NCI-H2029 (cell line): ENCODE measurements at regions not wholly inside any gene's neighbourhood (a gene's known extent, or its start where the extent isn't known, plus 50 kb on each side); places are given as distances from the start of the nearest gene placed in this dataset.
A peak's percentile ranks its signal among the peaks of the same experiment; 100 is the strongest.
"Not testable (repeated sequence)": the region's sequence is repeated elsewhere in the genome, so short reads cannot be mapped to it uniquely, and the experiment has no call there.

ENCODE experiments used
- DNase-seq: peaks from one replicate; lab custom pipeline; 2025; lab: John Stamatoyannopoulos, UW

DNA sequence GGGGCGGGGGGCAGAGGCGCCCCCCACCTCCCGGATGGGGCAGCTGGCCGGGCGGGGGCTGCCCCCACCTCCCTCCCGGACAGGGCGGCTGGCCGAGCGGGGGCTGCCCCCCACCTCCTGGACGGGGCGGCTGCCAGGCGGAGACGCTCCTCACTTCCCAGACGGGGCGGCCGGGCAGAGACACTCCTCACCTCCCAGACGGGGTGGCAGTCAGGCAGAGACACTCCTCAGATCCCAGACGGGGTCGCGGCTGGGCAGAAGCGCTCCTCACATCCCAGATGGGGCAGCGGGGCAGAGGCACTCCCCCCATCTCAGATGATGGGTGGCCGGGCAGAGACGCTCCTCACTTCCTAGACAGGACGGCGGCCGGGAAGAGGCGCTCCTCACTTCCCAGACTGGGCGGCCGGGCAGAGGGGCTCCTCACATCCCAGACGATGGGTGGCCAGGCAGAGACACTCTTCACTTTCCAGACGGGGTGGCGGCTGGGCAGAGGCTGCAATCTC lies 240.1 kb downstream of the NPIPA7 start:
- not testable (repeated sequence) for DNase-seq

DNA sequence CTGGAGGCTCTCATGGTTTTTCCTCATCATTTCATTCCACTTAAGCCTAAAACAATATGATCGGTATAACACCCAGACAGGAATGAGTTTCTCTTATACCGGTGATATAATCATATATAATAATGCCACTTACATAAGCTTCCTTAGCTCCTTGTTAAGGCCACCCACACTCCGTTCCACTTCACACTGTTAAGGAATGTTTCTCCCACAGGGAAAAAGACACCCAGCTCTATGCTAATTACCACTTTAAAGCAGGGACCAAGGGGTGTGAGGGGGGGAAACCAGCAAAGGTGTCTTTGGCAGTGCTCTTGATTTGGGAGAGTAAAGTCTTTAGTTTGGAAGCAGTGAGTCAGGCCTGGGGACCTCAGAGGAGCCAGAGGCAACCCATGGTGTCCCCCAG lies 245.4 kb downstream of the NPIPA7 start:
- not testable (repeated sequence) for DNase-seq

DNA sequence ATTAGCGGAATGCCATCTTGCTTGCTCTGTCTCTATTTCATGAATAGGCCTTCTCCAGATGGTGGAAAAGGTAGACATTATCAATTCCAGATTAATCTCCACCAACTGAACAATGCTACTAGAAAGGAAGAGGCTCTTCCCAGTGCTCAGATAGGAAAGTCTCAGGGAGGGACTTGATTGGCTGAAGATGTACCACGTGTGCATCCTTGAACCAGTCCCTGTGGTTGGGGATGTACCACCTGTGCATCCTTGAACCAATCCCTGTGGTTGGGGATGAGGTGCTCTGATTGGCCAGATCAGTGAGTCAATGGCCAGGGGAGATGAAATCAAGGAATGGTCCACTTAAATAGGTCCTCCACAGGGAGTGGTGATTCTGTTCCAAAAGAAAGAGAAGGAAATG lies 246.2 kb downstream of the NPIPA7 start:
- not testable (repeated sequence) for DNase-seq

DNA sequence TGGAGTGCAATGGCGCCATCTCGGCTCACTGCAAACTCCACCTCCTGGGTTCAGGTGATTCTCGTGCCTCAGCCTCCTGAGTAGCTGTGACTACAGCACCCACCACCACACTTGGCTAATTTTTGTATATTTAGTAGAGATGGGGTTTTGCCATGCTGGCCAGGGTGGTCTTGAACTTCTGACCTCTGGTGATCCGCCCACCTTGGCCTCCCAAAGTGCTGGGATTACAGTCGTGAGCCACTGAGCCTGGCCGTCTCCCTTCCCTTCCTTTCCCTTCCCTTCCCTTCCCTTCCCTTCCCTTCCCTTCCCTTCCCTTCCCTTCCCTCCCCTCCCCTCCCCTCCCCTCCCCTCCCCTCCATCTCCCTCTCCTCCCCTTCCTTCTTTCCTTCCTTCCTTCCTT lies 248.9 kb downstream of the NPIPA7 start:
- not testable (repeated sequence) for DNase-seq

DNA sequence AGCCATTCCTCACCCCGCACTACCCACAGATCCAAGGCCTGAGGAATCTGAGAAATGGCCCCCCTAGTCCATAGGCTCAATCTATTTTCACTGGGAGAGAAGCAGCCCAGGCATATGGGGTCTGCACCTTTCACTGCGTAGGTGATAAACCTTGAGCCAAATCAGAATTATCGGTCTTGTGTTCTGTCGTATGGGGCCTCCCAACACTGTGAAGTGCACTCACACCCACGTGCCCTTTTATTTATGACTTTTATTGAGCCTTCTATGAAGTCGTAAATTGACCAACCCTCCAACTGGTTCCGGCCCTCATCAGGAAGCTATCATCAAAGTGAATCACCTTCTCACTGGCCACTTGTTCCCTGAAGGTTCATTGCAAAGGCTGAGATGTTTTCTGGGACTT lies 259.3 kb downstream of the NPIPA7 start:
- not testable (repeated sequence) for DNase-seq

DNA sequence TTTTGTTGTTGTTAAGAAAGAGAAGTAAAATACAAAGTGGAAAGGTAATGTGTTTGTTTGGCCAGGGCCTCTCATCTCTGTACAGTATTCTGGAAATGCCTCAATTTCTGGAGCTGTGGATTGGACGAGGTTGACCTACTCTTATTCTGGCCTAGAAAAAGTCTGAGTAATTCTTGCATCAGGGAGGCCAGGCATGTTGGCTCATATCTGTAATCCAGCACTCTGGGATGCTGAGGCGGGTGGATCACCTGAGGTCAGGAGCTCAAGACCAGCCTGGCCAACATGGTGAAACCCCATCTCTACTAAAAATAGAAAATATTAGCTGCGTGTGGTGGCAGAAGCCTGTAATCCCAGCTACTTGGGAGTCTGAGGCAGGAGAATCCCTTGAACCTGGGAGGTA lies 259.8 kb downstream of the NPIPA7 start:
- not testable (repeated sequence) for DNase-seq

DNA sequence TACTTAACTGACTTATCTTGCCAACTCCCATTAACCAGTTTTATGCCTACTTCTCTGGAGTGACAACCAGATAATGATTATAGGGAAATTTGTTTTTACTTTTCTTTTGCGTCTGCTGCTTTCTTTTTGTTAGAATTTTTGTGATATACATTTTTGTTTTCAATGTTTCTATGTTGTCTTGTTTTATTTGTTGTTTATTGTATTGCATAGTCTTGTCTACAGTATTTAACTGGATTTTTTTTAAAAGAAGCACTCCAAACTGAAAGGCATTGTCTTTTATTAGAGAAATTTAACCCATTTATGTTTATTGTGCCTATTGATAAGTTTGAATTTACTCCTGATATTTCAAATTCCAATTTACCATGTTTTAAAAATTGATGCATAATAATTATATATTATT lies 264.9 kb downstream of the NPIPA7 start:
- DNase-seq = not testable (repeated sequence)

DNA sequence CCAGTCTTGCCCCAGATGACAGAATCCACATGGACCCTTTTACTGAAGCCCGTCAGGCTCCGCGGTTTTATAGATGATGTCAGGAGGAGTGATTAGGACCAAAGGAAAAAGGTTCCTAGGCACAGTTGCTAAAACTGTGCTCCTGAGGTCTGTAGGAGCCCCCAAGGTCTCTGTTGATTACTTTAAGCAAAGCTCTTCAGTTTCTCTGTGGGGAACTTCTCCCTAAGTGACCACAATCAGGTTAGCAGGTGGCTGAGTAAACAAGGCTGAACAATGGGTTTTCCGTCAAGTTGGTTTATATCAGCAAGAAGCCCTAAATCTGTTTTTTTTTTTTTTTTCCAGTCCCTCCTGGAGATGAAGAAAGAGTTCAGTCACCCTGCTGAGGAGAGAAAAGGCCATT lies 269.1 kb downstream of the NPIPA7 start:
- DNase-seq = not testable (repeated sequence)

DNA sequence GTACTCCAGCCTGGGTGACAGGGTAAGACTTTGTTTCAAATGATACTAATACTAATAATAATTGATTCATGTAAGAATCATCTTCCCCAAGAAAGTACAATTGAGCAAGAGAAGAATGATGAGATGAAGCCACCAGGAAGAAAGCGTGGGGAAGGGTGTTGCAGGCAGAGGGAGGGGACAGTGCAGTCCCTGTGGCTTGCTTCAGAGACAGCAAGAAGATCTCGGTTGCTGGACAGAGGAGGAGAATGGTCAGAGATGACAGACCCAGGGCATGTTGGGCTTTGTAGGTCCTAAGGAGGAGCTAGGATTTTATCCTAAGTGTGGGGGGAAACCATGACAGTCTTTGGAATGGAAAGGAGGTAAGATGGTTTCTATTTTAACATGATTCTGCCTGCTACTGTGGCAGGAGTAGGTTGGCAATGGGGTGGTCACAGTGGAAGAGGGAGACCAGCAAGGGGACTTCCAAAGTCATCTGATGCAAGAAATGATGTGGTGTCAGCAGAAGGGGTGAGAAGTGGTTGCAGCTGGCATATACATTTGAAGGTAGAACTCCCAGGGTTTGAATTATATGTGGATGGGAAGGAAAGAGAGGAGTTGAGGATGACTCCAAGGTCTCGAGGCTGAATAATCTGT lies 293.4 kb downstream of the NPIPA7 start:
- not testable (repeated sequence) for DNase-seq

DNA sequence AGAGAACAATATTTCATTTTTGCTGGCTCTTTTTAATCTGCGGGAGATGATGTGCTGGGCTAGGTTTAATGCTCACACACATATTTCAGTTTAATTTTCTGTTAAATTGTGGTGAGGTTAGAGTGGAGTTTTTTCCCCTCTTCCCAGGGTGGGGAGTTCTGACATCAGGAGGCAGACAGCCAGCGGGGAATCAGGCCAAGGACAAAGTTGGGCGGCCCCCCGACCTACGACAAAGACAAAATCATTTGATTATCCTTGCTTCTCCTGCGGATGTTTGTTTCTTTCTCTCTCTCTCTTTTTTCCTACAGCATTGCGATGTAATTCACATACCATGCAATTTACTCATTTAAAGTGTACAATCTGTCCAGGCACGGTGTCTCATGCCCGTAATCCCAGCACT lies 295.9 kb downstream of the NPIPA7 start:
- DNase-seq = not testable (repeated sequence)

DNA sequence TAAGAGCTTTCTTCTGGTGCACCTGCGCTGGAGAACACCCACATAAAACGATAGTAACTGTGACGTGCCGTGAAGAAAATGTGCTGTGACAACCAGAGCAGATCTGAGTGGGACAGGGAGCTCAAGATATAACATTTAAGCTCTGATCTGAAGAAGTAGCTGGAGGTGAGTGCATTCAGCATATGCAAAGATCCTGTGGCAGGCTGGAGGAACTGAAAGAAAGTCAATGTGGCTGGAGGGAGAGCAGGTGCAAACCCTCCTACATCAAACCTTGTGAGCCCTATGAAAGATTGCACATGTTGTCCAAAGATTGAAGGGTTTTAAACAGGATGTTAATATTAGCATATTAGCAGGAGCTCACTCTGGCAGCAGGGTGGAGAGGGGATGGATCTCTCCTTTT lies 342.9 kb downstream of the NPIPA7 start:
- DNase-seq = not testable (repeated sequence)

DNA sequence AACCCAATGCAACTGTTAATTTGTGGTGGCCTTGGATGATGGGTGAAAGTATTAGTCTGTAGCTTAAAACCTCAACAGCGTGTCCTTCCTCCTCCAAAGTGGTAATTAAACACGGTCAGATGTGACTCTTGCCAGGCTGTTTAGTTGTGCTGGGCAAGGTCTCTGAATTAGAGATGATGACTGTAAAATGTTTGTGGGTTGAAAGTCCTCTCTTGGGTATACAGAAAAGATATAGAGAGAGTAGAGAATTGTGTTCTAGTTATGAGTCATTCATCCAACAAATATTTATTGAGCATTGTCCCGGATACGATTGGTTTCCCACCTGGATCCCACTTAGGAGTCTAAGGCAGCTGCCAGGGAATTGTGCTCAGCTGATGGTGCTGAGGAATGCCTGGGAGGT lies 343.7 kb downstream of the NPIPA7 start:
- not testable (repeated sequence) for DNase-seq

DNA sequence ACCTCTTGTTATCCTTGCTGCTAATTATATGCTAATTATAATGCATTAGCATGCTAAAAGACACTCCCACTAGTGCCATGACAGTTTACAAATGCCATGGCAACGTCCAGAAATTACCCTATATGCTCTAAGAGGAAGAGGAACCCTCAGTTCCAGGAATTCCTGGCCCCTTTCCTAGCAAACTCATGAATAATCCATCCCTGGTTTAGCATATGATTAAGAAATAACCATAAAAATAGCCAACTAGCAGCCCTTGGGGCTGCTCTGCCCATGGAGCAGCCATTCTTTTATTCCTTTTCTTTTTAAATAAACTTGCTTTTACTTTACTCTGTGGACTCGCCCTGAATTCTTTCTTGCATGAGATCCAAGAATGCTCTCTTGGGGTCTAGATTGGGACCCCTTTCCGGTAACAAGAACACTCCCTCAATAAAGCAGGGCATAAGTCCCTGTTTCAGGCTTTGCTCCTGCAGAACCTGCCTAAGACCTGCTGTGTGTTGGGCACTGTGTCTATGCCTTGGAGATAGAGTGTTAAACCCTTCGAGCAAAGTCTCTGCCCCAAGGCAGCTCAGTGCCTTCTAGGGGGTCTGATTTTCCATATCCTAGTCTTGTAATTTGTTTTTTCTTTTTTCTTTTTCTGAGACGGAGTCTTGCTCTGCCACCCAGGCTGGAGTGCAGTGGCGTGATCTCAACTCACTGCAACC lies 345.0 kb downstream of the NPIPA7 start:
- not testable (repeated sequence) for DNase-seq

DNA sequence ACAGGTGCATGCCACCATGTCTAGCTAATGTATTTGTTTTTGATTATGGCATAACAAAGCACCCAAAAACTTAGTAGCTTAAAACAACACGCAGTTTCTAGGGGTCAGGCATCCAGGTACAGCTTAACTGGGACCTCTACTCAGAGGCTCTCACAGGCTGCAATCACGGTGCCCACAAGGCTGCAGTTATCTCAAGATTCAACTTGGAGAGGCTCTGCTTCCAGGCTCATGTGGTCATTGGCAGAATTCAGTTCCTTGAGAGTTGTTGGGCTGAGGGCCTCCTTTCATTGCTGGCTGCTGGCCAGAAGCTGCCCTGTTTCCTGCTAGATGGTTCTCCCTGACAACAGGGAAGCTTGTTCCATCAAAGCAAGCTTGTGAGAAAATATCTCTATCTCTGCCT lies 348.1 kb downstream of the NPIPA7 start:
- not testable (repeated sequence) for DNase-seq

DNA sequence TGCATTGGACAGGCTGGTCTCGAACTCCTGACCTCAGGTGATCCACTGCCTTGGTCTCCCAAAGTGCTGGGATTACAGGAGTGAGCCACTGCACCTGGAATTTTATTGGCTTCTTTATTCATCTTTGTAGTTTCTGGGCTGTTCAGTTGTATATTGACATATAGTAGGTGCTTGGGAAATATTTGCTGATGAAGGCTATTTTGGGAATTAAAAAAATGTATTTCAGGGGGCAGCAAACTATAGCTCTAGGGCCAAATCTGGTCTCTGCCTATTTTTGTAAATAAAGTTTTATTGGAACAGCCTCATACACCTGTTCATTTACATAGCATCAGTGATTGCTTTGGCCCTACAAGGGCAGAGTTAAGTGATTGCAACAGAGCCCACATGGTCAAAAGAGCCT lies 363.6 kb downstream of the NPIPA7 start:
- not testable (repeated sequence) for DNase-seq

DNA sequence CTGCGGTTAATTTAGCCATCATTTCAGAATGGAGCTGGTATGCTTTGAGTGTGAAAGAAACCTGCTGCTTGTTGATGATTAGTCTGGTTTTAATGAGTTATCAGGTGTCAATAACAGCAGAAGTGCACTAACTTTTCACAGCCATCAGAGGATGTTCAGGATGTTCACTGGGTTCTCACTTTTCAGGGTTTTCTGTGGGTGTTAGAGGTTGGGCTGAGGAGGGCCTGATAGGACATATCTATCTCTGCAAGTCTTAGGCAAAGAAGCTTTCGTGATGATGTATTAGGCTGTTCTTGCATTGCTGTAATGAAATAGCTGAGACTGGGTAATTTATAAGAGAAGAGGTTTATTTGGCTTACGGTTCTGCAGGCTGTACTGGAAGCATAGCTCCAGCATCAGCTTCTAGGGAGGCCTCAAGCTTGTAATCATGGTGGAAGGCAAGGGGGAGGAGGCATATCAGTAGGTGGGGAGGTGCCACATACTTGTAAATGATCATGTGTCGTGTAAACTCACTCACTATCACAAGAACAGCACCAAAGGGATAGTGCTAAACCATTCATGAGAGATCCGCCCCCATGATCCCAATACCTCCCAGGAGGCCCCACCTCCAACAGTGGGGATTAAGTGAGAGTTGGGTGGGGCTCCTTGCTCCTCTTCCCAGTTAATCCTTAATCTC lies 376.2 kb downstream of the NPIPA7 start:
- DNase-seq = not testable (repeated sequence)

DNA sequence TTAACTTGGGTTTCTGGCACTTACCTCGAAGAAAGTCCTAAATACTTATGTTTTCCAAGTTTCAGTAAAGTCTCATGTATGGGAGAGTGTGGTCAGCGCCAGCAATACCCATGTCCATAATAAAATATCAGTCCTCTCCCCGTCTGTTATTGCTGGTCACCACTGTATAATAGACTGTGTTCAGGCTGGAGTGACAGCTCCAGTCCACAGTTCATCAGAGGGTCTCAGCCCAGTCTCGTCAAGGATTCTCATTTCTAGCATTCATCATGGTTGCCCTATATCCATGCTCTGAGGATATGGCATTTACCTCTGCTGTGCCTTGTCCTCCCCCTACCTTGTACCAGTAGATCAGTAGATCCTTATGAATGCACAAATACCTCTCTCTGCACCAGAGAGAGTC lies 384.5 kb downstream of the NPIPA7 start:
- DNase-seq = no peak

DNA sequence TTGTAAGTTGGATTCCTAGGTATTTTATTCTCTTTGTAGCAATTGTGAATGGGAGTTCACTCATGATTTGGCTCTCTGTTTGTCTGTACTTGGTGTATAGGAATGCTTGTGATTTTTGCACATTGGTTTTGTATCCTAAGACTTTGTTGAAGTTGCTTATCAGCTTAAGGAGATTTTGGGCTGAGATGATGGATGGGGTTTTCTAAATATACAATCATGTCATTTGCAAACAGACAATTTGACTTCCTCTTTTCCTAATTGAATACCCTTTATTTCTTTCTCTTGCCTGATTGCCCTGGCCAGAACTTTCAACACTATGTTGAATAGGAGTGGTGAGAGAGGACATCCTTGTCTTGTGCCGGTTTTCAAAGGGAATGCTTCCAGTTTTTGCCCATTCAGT lies 391.8 kb downstream of the NPIPA7 start:
- not testable (repeated sequence) for DNase-seq

DNA sequence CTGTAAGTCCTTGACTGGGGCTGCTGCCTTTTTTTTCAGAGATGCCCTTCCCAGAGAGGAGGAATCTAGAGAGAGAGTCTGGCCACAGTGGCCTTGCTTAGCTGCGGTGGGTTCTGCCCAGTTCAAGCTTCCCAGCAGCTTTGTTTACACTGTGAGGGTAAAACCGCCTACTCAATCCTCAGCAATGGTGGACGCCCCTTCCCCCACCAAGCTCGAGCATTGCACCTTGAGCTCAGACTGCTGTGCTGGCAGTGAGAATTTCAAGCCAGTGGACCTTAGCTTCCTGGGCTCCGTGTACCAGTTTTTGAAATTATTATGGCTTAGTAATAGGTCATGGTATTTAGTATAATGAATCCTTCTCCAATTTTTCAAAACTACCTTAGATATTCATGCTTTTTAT lies 395.4 kb downstream of the NPIPA7 start:
- no peak for DNase-seq

DNA sequence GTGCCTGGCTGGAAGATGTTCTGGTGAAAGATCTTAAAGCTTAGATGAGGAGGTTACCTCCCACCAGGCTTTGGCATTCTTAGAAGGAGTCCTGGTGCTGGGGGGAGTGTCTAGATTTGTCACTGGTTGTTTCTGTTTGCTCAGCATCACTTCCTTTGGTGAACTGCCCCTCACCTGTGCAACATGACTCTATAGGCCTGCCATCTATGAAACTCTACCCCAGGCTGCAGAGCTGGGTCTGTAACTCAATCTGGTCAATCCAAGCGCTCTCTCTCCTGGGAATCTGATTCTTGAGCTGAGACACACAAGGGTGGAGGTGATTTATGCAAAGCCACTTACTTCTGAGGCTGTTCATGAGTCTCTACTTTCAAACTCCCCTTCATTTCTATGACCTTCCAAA lies 399.4 kb downstream of the NPIPA7 start:
- peak; percentile 24 for DNase-seq

DNA sequence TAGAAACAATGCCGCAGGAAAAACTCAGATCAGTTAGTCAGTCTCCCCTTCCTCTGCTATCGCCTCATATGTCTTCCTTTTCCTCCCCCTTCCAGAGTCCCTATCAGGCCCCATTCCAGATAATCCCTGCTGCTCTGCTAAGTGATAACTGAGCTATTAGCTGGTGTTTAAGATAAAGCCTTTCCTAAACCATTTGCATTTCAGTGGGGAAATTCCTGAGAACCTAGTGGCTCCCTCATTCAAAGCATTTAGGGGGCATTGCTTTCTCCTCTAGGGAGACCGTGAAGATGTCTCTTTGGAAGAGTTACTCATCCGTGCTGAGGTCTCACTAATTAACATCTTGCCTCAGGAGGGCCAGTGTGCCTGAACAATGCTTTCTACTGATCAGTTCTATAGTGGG lies 401.6 kb downstream of the NPIPA7 start:
- no peak for DNase-seq

DNA sequence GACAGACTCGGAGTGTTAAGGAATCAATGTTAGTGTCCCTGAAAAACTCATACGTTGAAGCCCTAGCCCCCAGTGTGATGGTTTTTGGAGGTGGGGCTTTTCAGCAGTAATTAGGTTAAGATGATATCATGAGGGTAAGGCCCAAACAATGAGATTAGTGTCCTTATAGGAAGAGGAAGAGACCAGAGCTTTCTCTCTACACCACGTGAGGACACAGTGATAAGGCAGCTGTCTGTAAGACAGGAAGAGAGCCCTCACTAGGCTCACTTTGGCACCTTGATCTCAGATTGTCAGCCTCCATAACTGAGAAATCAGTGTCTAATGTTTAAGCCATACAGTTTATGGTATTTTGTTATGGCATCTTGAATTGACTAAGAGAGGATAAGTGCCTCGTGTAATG lies 403.2 kb downstream of the NPIPA7 start:
- no peak for DNase-seq

DNA sequence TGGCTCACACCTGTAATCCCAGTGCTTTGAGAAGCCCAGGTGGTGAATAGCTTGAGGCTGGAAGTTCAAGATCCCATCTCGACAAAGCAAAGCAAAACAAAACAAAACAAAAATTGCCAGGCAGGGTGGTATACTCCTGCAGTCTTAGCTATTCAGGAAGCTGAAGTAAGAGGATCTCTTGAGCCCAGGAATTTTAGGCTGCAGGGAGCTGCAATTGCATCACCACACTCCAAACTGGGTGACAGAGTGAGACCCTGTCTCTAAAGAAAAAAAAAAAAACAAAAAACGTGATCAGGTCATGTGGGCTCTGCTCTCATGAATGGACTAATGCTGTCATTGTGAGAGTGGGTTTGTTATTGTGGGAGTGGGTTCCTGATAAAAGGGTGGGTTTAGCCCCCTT lies 409.1 kb downstream of the NPIPA7 start:
- no peak for DNase-seq
